ENCODE measurements at regions not wholly inside any gene's neighbourhood (a gene's known extent, or its start where the extent isn't known, plus 50 kb on each side); places are given as distances from the start of the nearest gene placed in this dataset.

- TF ChIP-seq, protein P1, sequence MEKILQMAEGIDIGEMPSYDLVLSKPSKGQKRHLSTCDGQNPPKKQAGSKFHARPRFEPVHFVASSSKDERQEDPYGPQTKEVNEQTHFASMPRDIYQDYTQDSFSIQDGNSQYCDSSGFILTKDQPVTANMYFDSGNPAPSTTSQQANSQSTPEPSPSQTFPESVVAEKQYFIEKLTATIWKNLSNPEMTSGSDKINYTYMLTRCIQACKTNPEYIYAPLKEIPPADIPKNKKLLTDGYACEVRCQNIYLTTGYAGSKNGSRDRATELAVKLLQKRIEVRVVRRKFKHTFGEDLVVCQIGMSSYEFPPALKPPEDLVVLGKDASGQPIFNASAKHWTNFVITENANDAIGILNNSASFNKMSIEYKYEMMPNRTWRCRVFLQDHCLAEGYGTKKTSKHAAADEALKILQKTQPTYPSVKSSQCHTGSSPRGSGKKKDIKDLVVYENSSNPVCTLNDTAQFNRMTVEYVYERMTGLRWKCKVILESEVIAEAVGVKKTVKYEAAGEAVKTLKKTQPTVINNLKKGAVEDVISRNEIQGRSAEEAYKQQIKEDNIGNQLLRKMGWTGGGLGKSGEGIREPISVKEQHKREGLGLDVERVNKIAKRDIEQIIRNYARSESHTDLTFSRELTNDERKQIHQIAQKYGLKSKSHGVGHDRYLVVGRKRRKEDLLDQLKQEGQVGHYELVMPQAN (IDR thresholded peaks at IDR 0.05; ENCODE audit: borderline replicate concordance), result no peak
- TF ChIP-seq ZBTB7A (IDR thresholded peaks at IDR 0.05; ENCODE audit: borderline replicate concordance, control insufficient read depth, low read depth, low read length) (no peak), CTCF (IDR thresholded peaks at IDR 0.05 in 2 of 3, conservative IDR thresholded peaks at IDR 0.05 in 1 of 3; ENCODE audit: insufficient read depth in 2 of 3, low read depth in 1 of 3, low read length in 3 of 3) (no peak), MED1 (CRISPR knock-in tag; IDR thresholded peaks at IDR 0.05; ENCODE audit: borderline replicate concordance) (no peak), POLR2AphosphoS5 (IDR thresholded peaks at IDR 0.05; ENCODE audit: control insufficient read depth, insufficient read depth, low read depth, low read length) (no peak)
Measured at GRCh38 chr16:24446189-24446588, 93.2 kb upstream of the RBBP6 start.
